H9 (cell line): ENCODE measurements at regions not wholly inside any gene's neighbourhood (a gene's known extent, or its start where the extent isn't known, plus 50 kb on each side); places are given as distances from the start of the nearest gene placed in this dataset.

ENCODE experiments used
- DNase-seq: peaks from one replicate; pipeline ENCODE4 v3.0.0-alpha.2; 2017
- H2AFZ ChIP-seq: one replicate; pipeline ENCODE4 v1.6.1; 2013; ENCODE audit warnings: mild to moderate bottlenecking, low read length, control low read depth, moderate library complexity
- H2AK5ac ChIP-seq: 2 replicates; pipeline ENCODE4 v1.6.1; 2013; ENCODE audit warnings: low read length, control low read depth, mixed read lengths; ENCODE audit not compliant: insufficient read length
- H2BK120ac ChIP-seq: one replicate; pipeline ENCODE4 v1.6.1; 2013; ENCODE audit warnings: low read depth, mild to moderate bottlenecking, low read length, control low read depth, inconsistent platforms; ENCODE audit not compliant: poor library complexity, severe bottlenecking
- H2BK12ac ChIP-seq: 2 replicates; pipeline ENCODE4 v1.6.1; 2013; ENCODE audit warnings: low read length, control low read depth, mixed read lengths, low read depth; ENCODE audit not compliant: insufficient read length
- H2BK15ac ChIP-seq: 2 replicates; pipeline ENCODE4 v1.6.1; 2013; ENCODE audit warnings: low read depth, low read length, control low read depth
- H2BK20ac ChIP-seq: one replicate; pipeline ENCODE4 v1.6.1; 2013; ENCODE audit warnings: low read depth, mild to moderate bottlenecking, low read length, control low read depth, inconsistent platforms; ENCODE audit not compliant: poor library complexity, severe bottlenecking
- H2BK5ac ChIP-seq: 2 replicates; pipeline ENCODE4 v1.6.1; 2013; ENCODE audit warnings: low read length, control low read depth, mixed read lengths; ENCODE audit not compliant: insufficient read length
- H3K14ac ChIP-seq: 2 replicates; pipeline ENCODE4 v1.6.1; 2013; ENCODE audit warnings: low read length, control low read depth; ENCODE audit not compliant: insufficient read depth
- H3K18ac ChIP-seq: 2 replicates; pipeline ENCODE4 v1.6.1; 2013; ENCODE audit warnings: low read depth, mild to moderate bottlenecking, mixed read lengths, low read length, control low read depth; ENCODE audit not compliant: insufficient read length
- H3K23ac ChIP-seq: 2 replicates; pipeline ENCODE4 v1.6.1; 2013; ENCODE audit warnings: low read length, control low read depth, mixed read lengths, low read depth; ENCODE audit not compliant: insufficient read length
- H3K23me2 ChIP-seq: 2 replicates; pipeline ENCODE4 v1.6.1; 2013; ENCODE audit warnings: low read depth, mild to moderate bottlenecking, mixed read lengths, low read length, control low read depth; ENCODE audit not compliant: insufficient read length, poor library complexity, severe bottlenecking
- H3K27ac ChIP-seq: 2 replicates; pipeline ENCODE4 v1.5.1; 2013; ENCODE audit warnings: low read length, control low read depth, mixed read lengths, low read depth; ENCODE audit not compliant: insufficient read length
- H3K27me3 ChIP-seq: 2 replicates; pipeline ENCODE4 v1.6.1; 2013; ENCODE audit warnings: low read length, control low read depth, inconsistent platforms; ENCODE audit not compliant: insufficient read depth
- H3K4ac ChIP-seq: 2 replicates; pipeline ENCODE4 v1.6.1; 2013; ENCODE audit warnings: low read depth, mild to moderate bottlenecking, control low read depth, inconsistent platforms, low read length, moderate library complexity
- H3K4me1 ChIP-seq: 2 replicates; pipeline ENCODE4 v1.6.1; 2013; ENCODE audit warnings: low read length, control low read depth, inconsistent platforms; ENCODE audit not compliant: insufficient read depth
- H3K4me2 ChIP-seq: 2 replicates; pipeline ENCODE4 v1.6.1; 2013; ENCODE audit warnings: low read length, control low read depth, mixed read lengths; ENCODE audit not compliant: insufficient read length, insufficient read depth
- H3K56ac ChIP-seq: 2 replicates; pipeline ENCODE4 v1.6.1; 2013; ENCODE audit warnings: low read depth, mild to moderate bottlenecking, mixed read lengths, low read length, control low read depth; ENCODE audit not compliant: insufficient read length
- H3K79me1 ChIP-seq: 2 replicates; pipeline ENCODE4 v1.6.1; 2013; ENCODE audit warnings: low read depth, mild to moderate bottlenecking, moderate library complexity, low read length, control low read depth, inconsistent platforms; ENCODE audit not compliant: insufficient read depth, poor library complexity, severe bottlenecking
- H3K79me2 ChIP-seq: 2 replicates; pipeline ENCODE4 v1.6.1; 2013; ENCODE audit warnings: low read length, control low read depth, inconsistent platforms; ENCODE audit not compliant: insufficient read depth
- H3K9ac ChIP-seq: 2 replicates; pipeline ENCODE4 v1.6.1; 2013; ENCODE audit warnings: low read length, control low read depth, mixed read lengths; ENCODE audit not compliant: insufficient read length; ENCODE audit errors: extremely low read depth
- H3K9me3 ChIP-seq: one replicate; pipeline ENCODE4 v1.6.1; 2013; ENCODE audit warnings: low read depth, low read length, inconsistent platforms; ENCODE audit not compliant: control insufficient read depth
- H3T11ph ChIP-seq: one replicate; pipeline ENCODE4 v1.6.1; 2013; ENCODE audit warnings: mild to moderate bottlenecking, low read length, control low read depth, inconsistent platforms
- H4K20me1 ChIP-seq: one replicate; pipeline ENCODE4 v1.6.1; 2013; ENCODE audit not compliant: control insufficient read depth, insufficient read length, insufficient read depth
- H4K5ac ChIP-seq: 2 replicates; pipeline ENCODE4 v1.6.1; 2013; ENCODE audit warnings: low read depth, mild to moderate bottlenecking, mixed read lengths, low read length, control low read depth; ENCODE audit not compliant: insufficient read length
- H4K8ac ChIP-seq: replicated peaks from 2 replicates; pipeline ENCODE4 v1.6.1; 2013; ENCODE audit warnings: low read length, control low read depth, mixed read lengths, low read depth; ENCODE audit not compliant: insufficient read length
- H4K91ac ChIP-seq: 2 replicates; pipeline ENCODE4 v1.6.1; 2013; ENCODE audit warnings: low read depth, mild to moderate bottlenecking, moderate library complexity, mixed read lengths, low read length, control low read depth; ENCODE audit not compliant: insufficient read length
- H3K27ac Mint-ChIP-seq, 3 experiments: 2 replicates in 2 of 3; 3 replicates in 1 of 3; pipeline ENCODE4 v1.8.0; 2020 to 2021; ENCODE audit warnings: mixed read lengths in 3 of 3, mild to moderate bottlenecking in 1 of 3, moderate library complexity in 1 of 3
- H3K27me3 Mint-ChIP-seq: 2 replicates; pipeline ENCODE4 v1.8.0; 2021; ENCODE audit warnings: low read depth, mild to moderate bottlenecking, moderate library complexity, mixed read lengths
- H3K36me3 Mint-ChIP-seq, 3 experiments: 2 replicates in 2 of 3; 3 replicates in 1 of 3; pipeline ENCODE4 v1.8.0; 2020 to 2021; ENCODE audit warnings: low read depth in 3 of 3, mixed read lengths in 3 of 3; ENCODE audit not compliant: insufficient read depth in 1 of 3
- H3K4me1 Mint-ChIP-seq, 2 experiments: 2 replicates each; pipeline ENCODE4 v1.8.0; 2020; ENCODE audit warnings: mixed read lengths in 2 of 2
- H3K4me3 Mint-ChIP-seq, 2 experiments: 2 replicates in 1 of 2; 3 replicates in 1 of 2; pipeline ENCODE4 v1.8.0; 2020 to 2021; ENCODE audit warnings: mild to moderate bottlenecking in 2 of 2, mixed read lengths in 2 of 2, moderate library complexity in 1 of 2
- H3K9me3 Mint-ChIP-seq, 2 experiments: 2 replicates in 1 of 2; 3 replicates in 1 of 2; pipeline ENCODE4 v1.8.0; 2020; ENCODE audit warnings: mild to moderate bottlenecking in 2 of 2, mixed read lengths in 2 of 2, moderate library complexity in 1 of 2
- CTCF ChIP-seq: fragments of 200-600 bp; sonication (generic); conservative IDR thresholded peaks from 3 replicates; pipeline ENCODE4 v1.8.0; 2021; ENCODE audit warnings: antibody characterized with exemption, mild to moderate bottlenecking
- WGBS: extraction: QIAGEN DNeasy Blood & Tissue Kit; methylation state at CpG from one replicate; pipeline ENCODE4 v1.1.7; 2013; ENCODE audit warnings: missing lambda C conversion rate, low lambda C conversion rate, mixed read lengths; ENCODE audit not compliant: insufficient read length; ENCODE audit errors: extremely low coverage; 5-methylcytosine and 5-hydroxymethylcytosine counted together

GRCh38 chr14:83425706-83426105 is 1892.1 kb upstream of the SEL1L start:
- no peaks in the 10 kb centered on the region for H3K4me1 ChIP-seq
- no CpG with 5 or more reads among the region's 2 CpGs for WGBS

More at GRCh38 chr14:83425706-83426105, 1892.1 kb upstream of the SEL1L start:
- no peak overlapping the region for H3K27ac ChIP-seq
- H3T11ph ChIP-seq, result no peak overlapping the region
- H3K4me2 ChIP-seq, result no peak overlapping the region
- no peaks in the 10 kb centered on the region for H3K27me3 ChIP-seq
- H4K20me1 ChIP-seq, result no peaks in the 10 kb centered on the region
- no peak overlapping the region for H3K18ac ChIP-seq
- H3K9me3 ChIP-seq, result no peaks in the 10 kb centered on the region
- DNase-seq, result no peak
- no peak overlapping the region for H2BK20ac ChIP-seq
- no peaks in the 10 kb centered on the region for H3K79me2 ChIP-seq
- H2BK120ac ChIP-seq, result no peak overlapping the region
- no peaks in the 10 kb centered on the region for H3K23me2 ChIP-seq
- no peak overlapping the region for H4K8ac ChIP-seq
- H3K56ac ChIP-seq, result no peak overlapping the region
- Mint-ChIP-seq H3K27ac (no peak overlapping the region), H3K27me3 (no peaks in the 10 kb centered on the region), H3K9me3 (no peaks in the 10 kb centered on the region), H3K4me3 (no peak overlapping the region), H3K36me3 (no peaks in the 10 kb centered on the region), H3K4me1 (no peaks in the 10 kb centered on the region; a peak in 2 of 4 replicates)
- no peak overlapping the region for H3K9ac ChIP-seq
- no peak overlapping the region for H3K23ac ChIP-seq
- no peak overlapping the region for H2BK12ac ChIP-seq
- no peaks in the 10 kb centered on the region for H3K79me1 ChIP-seq
- H3K4ac ChIP-seq, result no peak overlapping the region
- H4K91ac ChIP-seq, result no peak overlapping the region
- no peak overlapping the region for H2AK5ac ChIP-seq
- no peak for TF ChIP-seq CTCF
- H2BK15ac ChIP-seq, result no peak overlapping the region
- no peak overlapping the region for H2BK5ac ChIP-seq
- H4K5ac ChIP-seq, result no peak overlapping the region
- H2AFZ ChIP-seq, result no peak overlapping the region
- H3K14ac ChIP-seq, result no peak overlapping the region
